Skin epidermis (tissue), 12 donors: ENCODE measurements at regions not wholly inside any gene's neighbourhood (a gene's known extent, or its start where the extent isn't known, plus 50 kb on each side); places are given as distances from the start of the nearest gene placed in this dataset.
"Not testable (repeated sequence)": the region's sequence is repeated elsewhere in the genome, so short reads cannot be mapped to it uniquely, and the experiment has no call there.

Experiments used
- H3K27ac ChIP-seq, 21 experiments: fragments of 200-600 bp; sonication (generic) in 11 of 21; one replicate each; pipeline ENCODE4 v1.5.0; 2020; ENCODE audit warnings: mild to moderate bottlenecking in 3 of 21, inconsistent platforms in 2 of 21, moderate library complexity in 2 of 21
- H3K4me3 ChIP-seq, 7 experiments: fragments of 200-600 bp; sonication (generic) in 2 of 7; one replicate each; pipeline ENCODE4 v1.5.0; 2020; ENCODE audit warnings: inconsistent platforms in 2 of 7, mild to moderate bottlenecking in 2 of 7, moderate library complexity in 1 of 7

- peak overlapping the region in 6 of 21 experiments; percentile 62 to 79 (median 72) for H3K27ac ChIP-seq
These were observed 116.4 kb upstream of the COL5A1 start for GRCh38 chr9:134525070-134525815.

GRCh38 chr9:134525841-134526583, 115.6 kb upstream of the COL5A1 start:
- Histone ChIP-seq H3K4me3 (no peak overlapping the region), H3K27ac (peak overlapping the region in 14 of 21 experiments; percentile 3 to 79 (median 60))

More at GRCh38 chr9:134525070-134525815, 116.4 kb upstream of the COL5A1 start:
- no peak overlapping the region for H3K4me3 ChIP-seq

- Histone ChIP-seq H3K27ac (peak overlapping the region in 13 of 21 experiments; percentile 31 to 79 (median 62)), H3K4me3 (no peak overlapping the region)
These were observed 114.8 kb upstream of the COL5A1 start for GRCh38 chr9:134526584-134527477.

GRCh38 chr9:134530724-134531123, 110.9 kb upstream of the COL5A1 start:
- H3K27ac ChIP-seq = peak overlapping the region in 1 of 21 experiments; percentile 39
- H3K4me3 ChIP-seq = no peak overlapping the region

GRCh38 chr9:134531220-134531970, 110.2 kb upstream of the COL5A1 start:
- no peak overlapping the region for H3K4me3 ChIP-seq
- H3K27ac ChIP-seq = peak overlapping the region in 2 of 21 experiments; percentile 23 to 39

- no peak overlapping the region for H3K27ac ChIP-seq
- no peak overlapping the region for H3K4me3 ChIP-seq
These were observed 109.5 kb upstream of the COL5A1 start for GRCh38 chr9:134532084-134532483.

- H3K27ac ChIP-seq, H3K4me3 ChIP-seq: not testable (repeated sequence)
These were observed 108.9 kb upstream of the COL5A1 start for GRCh38 chr9:134532661-134533060.

- H3K4me3 ChIP-seq = no peak overlapping the region
These were observed 107.6 kb upstream of the COL5A1 start for GRCh38 chr9:134533850-134534588.

GRCh38 chr9:134534661-134535080, 106.9 kb upstream of the COL5A1 start:
- H3K4me3 ChIP-seq = no peak overlapping the region
- H3K27ac ChIP-seq = peak overlapping the region in 1 of 21 experiments; percentile 9

More at GRCh38 chr9:134533850-134534588, 107.6 kb upstream of the COL5A1 start:
- peak overlapping the region in 1 of 21 experiments; percentile 9 for H3K27ac ChIP-seq

- H3K4me3 ChIP-seq = no peak overlapping the region
- peak overlapping the region in 3 of 21 experiments; percentile 29 to 64 (median 39) for H3K27ac ChIP-seq
These were observed 106.4 kb upstream of the COL5A1 start for GRCh38 chr9:134535171-134535570.

- peak overlapping the region in 7 of 21 experiments; percentile 15 to 75 (median 55) for H3K27ac ChIP-seq
These were observed 105.3 kb upstream of the COL5A1 start for GRCh38 chr9:134536101-134536900.

GRCh38 chr9:134536931-134537330, 104.7 kb upstream of the COL5A1 start:
- Histone ChIP-seq H3K4me3 (no peak overlapping the region), H3K27ac (peak overlapping the region in 5 of 21 experiments; percentile 25 to 75 (median 73))

More at GRCh38 chr9:134536101-134536900, 105.3 kb upstream of the COL5A1 start:
- H3K4me3 ChIP-seq = no peak overlapping the region

- Histone ChIP-seq H3K4me3 (no peak overlapping the region), H3K27ac (peak overlapping the region in 14 of 21 experiments; percentile 1 to 75 (median 57))
These were observed 103.5 kb upstream of the COL5A1 start for GRCh38 chr9:134537951-134538641.

GRCh38 chr9:134538856-134539566, 102.6 kb upstream of the COL5A1 start:
- Histone ChIP-seq H3K4me3 (no peak overlapping the region), H3K27ac (peak overlapping the region in 13 of 21 experiments; percentile 1 to 75 (median 57))

- no peak overlapping the region for H3K4me3 ChIP-seq
- peak overlapping the region in 4 of 21 experiments; percentile 15 to 75 (median 48) for H3K27ac ChIP-seq
These were observed 101.9 kb upstream of the COL5A1 start for GRCh38 chr9:134539586-134540194.
